Panc1 (cell line): ENCODE measurements at regions not wholly inside any gene's neighbourhood (a gene's known extent, or its start where the extent isn't known, plus 50 kb on each side); places are given as distances from the start of the nearest gene placed in this dataset.

Experiments used
- ATAC-seq: fragments of 200-7000 bp; cut with Tn5 transposase; 2 replicates; pipeline ENCODE4 v1.9.1; 2020; ENCODE audit warnings: mild to moderate bottlenecking, moderate library complexity
- BruUV-seq: library from RNA; stranded (reverse); fragments of 400-500 nt; replicated peaks from 2 replicates; lab custom pipeline; 2021; lab: Mats Ljungman, UMichigan
- CTCF ChIA-PET: fragments of 300-600 bp; sonication (Branson Sonifier 250); formaldehyde crosslinking; loops from one replicate; lab custom pipeline; 2022; ENCODE audit warnings: antibody characterized with exemption; lab: Charles Lee
- POLR2A ChIA-PET: fragments of 300-600 bp; sonication (Branson Sonifier 250); formaldehyde crosslinking; loops from one replicate; lab custom pipeline; 2022; ENCODE audit warnings: antibody characterized with exemption; lab: Charles Lee
- DNase-seq: peaks from one replicate; pipeline ENCODE4 v3.0.0-alpha.2; 2010; ENCODE audit warnings: low read depth, low spot score
- H3K27ac ChIP-seq: 2 replicates; pipeline ENCODE4 v1.5.1; 2011; ENCODE audit warnings: mild to moderate bottlenecking, low read length, inconsistent platforms
- H3K27me3 ChIP-seq: fragments of 200-500 bp; sonication (Bioruptor generic); 2 replicates; pipeline ENCODE4 v1.6.0; 2014; ENCODE audit warnings: low read length, inconsistent platforms; ENCODE audit not compliant: control insufficient read depth, insufficient read depth
- H3K36me3 ChIP-seq: fragments of 200-500 bp; sonication (Bioruptor generic); 2 replicates; pipeline ENCODE4 v1.5.1; 2014; ENCODE audit warnings: inconsistent platforms, mild to moderate bottlenecking, low read length, moderate library complexity; ENCODE audit not compliant: control insufficient read depth, insufficient read depth
- H3K4me1 ChIP-seq: 2 replicates; pipeline ENCODE4 v1.5.1; 2011; ENCODE audit warnings: inconsistent platforms, mild to moderate bottlenecking, low read length, moderate library complexity; ENCODE audit not compliant: control insufficient read depth, insufficient read depth
- H3K4me3 ChIP-seq, 2 experiments: 2 replicates each; pipeline ENCODE4 v1.5.1; 2011 to 2012; ENCODE audit warnings: low read depth in 2 of 2, low read length in 2 of 2, mild to moderate bottlenecking in 2 of 2, inconsistent platforms in 1 of 2, moderate library complexity in 1 of 2
- H3K9me3 ChIP-seq: fragments of 200-500 bp; sonication (Bioruptor generic); 2 replicates; pipeline ENCODE4 v1.5.1; 2014; ENCODE audit warnings: low read depth, mild to moderate bottlenecking, inconsistent platforms, low read length, moderate library complexity; ENCODE audit not compliant: control insufficient read depth, insufficient read depth
- CTCF ChIP-seq: fragments of 450-650 bp; IDR thresholded peaks from 2 replicates; pipeline ENCODE4 v1.5.1; 2017; ENCODE audit warnings: mild to moderate bottlenecking
- POLR2AphosphoS5 ChIP-seq: IDR thresholded peaks from 2 replicates; pipeline ENCODE4 v1.6.1; 2012; ENCODE audit warnings: mild to moderate bottlenecking, low read depth, low read length, moderate library complexity
- REST ChIP-seq, 2 experiments: IDR thresholded peaks; 2 replicates each; pipeline ENCODE4 v1.6.1; 2011 to 2012; ENCODE audit warnings: low read depth in 2 of 2, control low read depth in 1 of 2, low read length in 1 of 2, mild to moderate bottlenecking in 1 of 2, moderate library complexity in 1 of 2; ENCODE audit not compliant: insufficient read depth in 1 of 2
- SIN3A ChIP-seq: IDR thresholded peaks from 2 replicates; pipeline ENCODE4 v1.6.1; 2012; ENCODE audit warnings: low read depth, mild to moderate bottlenecking, low read length, moderate library complexity, borderline replicate concordance; ENCODE audit not compliant: insufficient read depth
- TCF7L2 ChIP-seq: IDR thresholded peaks from 2 replicates; pipeline ENCODE4 v1.6.1; 2011; ENCODE audit warnings: mild to moderate bottlenecking, low read depth, low read length, inconsistent platforms
- in situ Hi-C: cut with HindIII; loops from 2 replicates; pipeline ENCODE4 v1.10.0; 2016; ENCODE audit warnings: low sequenced_read_pairs, low pct_unique_long_range_greater_than_20kb
- intact Hi-C: fragments of 100-400 bp; cut with micrococcal nuclease; formaldehyde crosslinking; loops from one replicate; pipeline ENCODE4 v1.10.0; 2022; ENCODE audit not compliant: unreplicated experiment

- in situ Hi-C loops = no loop called here
- CTCF ChIA-PET = no interaction called here
- no peak for ATAC-seq
Observed at GRCh38 chr9:7303907-7304626, 495.5 kb downstream of the DMAC1 start.

GRCh38 chr9:7300484-7300883 lies 499.1 kb downstream of the DMAC1 start:
- H3K27ac ChIP-seq = no peak overlapping the region
- intact Hi-C loops = no loop called here
- ChIA-PET POLR2A (no interaction called here), CTCF (no interaction called here)
- H3K4me1 ChIP-seq = no peaks in the 10 kb centered on the region
- BruUV-seq = no TSS peak
- TF ChIP-seq POLR2AphosphoS5 (no peak), REST (IDR thresholded peaks at IDR 0.05; ENCODE audit: insufficient read depth in 1 of 2, low read depth in 2 of 2, low read length in 1 of 2) (no peak), TCF7L2 (no peak), SIN3A (no peak), CTCF (no peak)
- no peaks in the 10 kb centered on the region for H3K36me3 ChIP-seq
- H3K4me3 ChIP-seq = no peak overlapping the region
- no peaks in the 10 kb centered on the region for H3K27me3 ChIP-seq
- H3K9me3 ChIP-seq = no peaks in the 10 kb centered on the region
- in situ Hi-C loops = no loop called here
- ATAC-seq = no peak
- DNase-seq = no peak

More at GRCh38 chr9:7303907-7304626, 495.5 kb downstream of the DMAC1 start:
- H3K27ac ChIP-seq = no peak overlapping the region
- H3K4me3 ChIP-seq = no peak overlapping the region
- H3K9me3 ChIP-seq = no peaks in the 10 kb centered on the region
- no TSS peak for BruUV-seq
- POLR2A ChIA-PET = no interaction called here
- intact Hi-C loops = no loop called here
- H3K27me3 ChIP-seq = no peaks in the 10 kb centered on the region
- H3K36me3 ChIP-seq = no peaks in the 10 kb centered on the region
- no peaks in the 10 kb centered on the region for H3K4me1 ChIP-seq
- TF ChIP-seq SIN3A (no peak), POLR2AphosphoS5 (no peak), CTCF (no peak), REST (IDR thresholded peaks at IDR 0.05; ENCODE audit: insufficient read depth in 1 of 2, low read depth in 2 of 2, low read length in 1 of 2) (no peak), TCF7L2 (no peak)
- no peak for DNase-seq
